Lower leg skin (tissue), 3 donors: ENCODE measurements at regions not wholly inside any gene's neighbourhood (a gene's known extent, or its start where the extent isn't known, plus 50 kb on each side); places are given as distances from the start of the nearest gene placed in this dataset.
"Not testable (repeated sequence)": the region's sequence is repeated elsewhere in the genome, so short reads cannot be mapped to it uniquely, and the experiment has no call there.

Experiments used
- CTCF ChIP-seq, 3 donors: fragments of 450-650 bp; IDR thresholded peaks; one replicate each; pipeline ENCODE4 v1.5.1; 2016; ENCODE audit warnings: antibody characterized with exemption in 3 of 3, mild to moderate bottlenecking in 3 of 3, moderate library complexity in 2 of 3
- POLR2A ChIP-seq, 2 donors: fragments of 450-650 bp; IDR thresholded peaks; one replicate each; pipeline ENCODE4 v1.6.1; 2016 to 2017; ENCODE audit warnings: antibody characterized with exemption in 2 of 2, mild to moderate bottlenecking in 1 of 2, moderate library complexity in 1 of 2

GRCh38 chr2:34210382-34210781 is 611.3 kb upstream of the FAM98A start:
- not testable (repeated sequence) for TF ChIP-seq POLR2A, CTCF (IDR thresholded peaks at IDR 0.05)
